ENCODE measurements at regions not wholly inside any gene's neighbourhood (a gene's known extent, or its start where the extent isn't known, plus 50 kb on each side); places are given as distances from the start of the nearest gene placed in this dataset.

- H3K9me3 ChIP-seq = no peaks in the 10 kb centered on the region
- Mint-ChIP-seq H3K36me3 (ENCODE audit: insufficient read depth, unreplicated experiment) (no peaks in the 10 kb centered on the region), H3K27me3 (ENCODE audit: insufficient read depth, unreplicated experiment) (no peaks in the 10 kb centered on the region), H3K9me3 (ENCODE audit: unreplicated experiment) (no peaks in the 10 kb centered on the region), H3K4me3 (ENCODE audit: unreplicated experiment) (no peak overlapping the region), H3K4me1 (ENCODE audit: low read depth, unreplicated experiment) (peaks cover 13% of the 10 kb centered on the region), H3K27ac (ENCODE audit: unreplicated experiment) (no peak overlapping the region)
- TF ChIP-seq CTCF (IDR thresholded peaks at IDR 0.05; ENCODE audit: insufficient read depth in 1 of 2, low read depth in 1 of 2, low read length in 1 of 2, severe bottlenecking in 1 of 2, unreplicated experiment in 1 of 2) = no peak
- intact Hi-C loops (cut with micrococcal nuclease; ENCODE audit: unreplicated experiment) = no loop called here
- CTCF ChIA-PET = no interaction called here
- no peaks in the 10 kb centered on the region for H3K27me3 ChIP-seq (replicated peaks; ENCODE audit: control insufficient read depth, insufficient read depth, low read length)
- H3K4me1 ChIP-seq = no peaks in the 10 kb centered on the region
- H3K36me3 ChIP-seq (ENCODE audit: control insufficient read depth, insufficient read depth, low read length) = no peaks in the 10 kb centered on the region
- DNase-seq = no peak
- no peak overlapping the region for H3K4me3 ChIP-seq (ENCODE audit: low read depth, low read length)
- POLR2A ChIA-PET = no interaction called here
- BruUV-seq (replicated peaks) = no TSS peak
These were observed 382.5 kb downstream of the PLK2 start for GRCh38 chr5:58077416-58077815.

- Histone ChIP-seq H3K4me3 (ENCODE audit: low read depth, low read length) (no peak overlapping the region), H3K36me3 (ENCODE audit: control insufficient read depth, insufficient read depth, low read length) (no peaks in the 10 kb centered on the region), H3K9me3 (no peaks in the 10 kb centered on the region), H3K27me3 (replicated peaks; ENCODE audit: control insufficient read depth, insufficient read depth, low read length) (no peaks in the 10 kb centered on the region), H3K4me1 (no peaks in the 10 kb centered on the region)
- intact Hi-C loops (cut with micrococcal nuclease; ENCODE audit: unreplicated experiment) = no loop called here
- no peaks in the 10 kb centered on the region for H3K27me3 Mint-ChIP-seq (ENCODE audit: insufficient read depth, unreplicated experiment)
- H3K36me3 Mint-ChIP-seq (ENCODE audit: insufficient read depth, unreplicated experiment) = no peaks in the 10 kb centered on the region
- CTCF ChIA-PET = no interaction called here
- no peak overlapping the region for H3K27ac Mint-ChIP-seq (ENCODE audit: unreplicated experiment)
- no peak for TF ChIP-seq CTCF (IDR thresholded peaks at IDR 0.05; ENCODE audit: insufficient read depth in 1 of 2, low read depth in 1 of 2, low read length in 1 of 2, severe bottlenecking in 1 of 2, unreplicated experiment in 1 of 2)
- BruUV-seq (replicated peaks) = no TSS peak
- DNase-seq = no peak
- H3K9me3 Mint-ChIP-seq (ENCODE audit: unreplicated experiment) = no peaks in the 10 kb centered on the region
- POLR2A ChIA-PET = no interaction called here
- peaks cover 12% of the 10 kb centered on the region for H3K4me1 Mint-ChIP-seq (ENCODE audit: low read depth, unreplicated experiment)
- H3K4me3 Mint-ChIP-seq (ENCODE audit: unreplicated experiment) = no peak overlapping the region
These were observed 383.2 kb downstream of the PLK2 start for GRCh38 chr5:58076483-58077257.

- no peak for TF ChIP-seq CTCF (IDR thresholded peaks at IDR 0.05; ENCODE audit: insufficient read depth in 1 of 2, low read depth in 1 of 2, low read length in 1 of 2, severe bottlenecking in 1 of 2, unreplicated experiment in 1 of 2)
- Histone ChIP-seq H3K4me3 (ENCODE audit: low read depth, low read length) (no peak overlapping the region), H3K4me1 (no peaks in the 10 kb centered on the region; the same call in 1 of the 2 replicates), H3K27me3 (replicated peaks; ENCODE audit: control insufficient read depth, insufficient read depth, low read length) (no peaks in the 10 kb centered on the region), H3K9me3 (no peaks in the 10 kb centered on the region), H3K36me3 (ENCODE audit: control insufficient read depth, insufficient read depth, low read length) (no peaks in the 10 kb centered on the region)
- peaks cover 14% of the 10 kb centered on the region for H3K4me1 Mint-ChIP-seq (ENCODE audit: low read depth, unreplicated experiment)
- H3K27me3 Mint-ChIP-seq (ENCODE audit: insufficient read depth, unreplicated experiment) = no peaks in the 10 kb centered on the region
- H3K4me3 Mint-ChIP-seq (ENCODE audit: unreplicated experiment) = no peak overlapping the region
- DNase-seq = no peak
- CTCF ChIA-PET = no interaction called here
- H3K9me3 Mint-ChIP-seq (ENCODE audit: unreplicated experiment) = no peaks in the 10 kb centered on the region
- no peak overlapping the region for H3K27ac Mint-ChIP-seq (ENCODE audit: unreplicated experiment)
- POLR2A ChIA-PET = no interaction called here
- no TSS peak for BruUV-seq (replicated peaks)
- H3K36me3 Mint-ChIP-seq (ENCODE audit: insufficient read depth, unreplicated experiment) = no peaks in the 10 kb centered on the region
- intact Hi-C loops (cut with micrococcal nuclease; ENCODE audit: unreplicated experiment) = no loop called here
These were observed 384.0 kb downstream of the PLK2 start for GRCh38 chr5:58075907-58076306.
